Fibroblast of skin of back (primary cell): ENCODE measurements at regions not wholly inside any gene's neighbourhood (a gene's known extent, or its start where the extent isn't known, plus 50 kb on each side); places are given as distances from the start of the nearest gene placed in this dataset.
"Not testable (repeated sequence)": the region's sequence is repeated elsewhere in the genome, so short reads cannot be mapped to it uniquely, and the experiment has no call there.

Experiments used
- DNase-seq: peaks from one replicate; pipeline ENCODE4 v3.0.0-alpha.2; 2013

- DNase-seq, result peak; percentile 63
These were observed 1011.3 kb upstream of the WWC1 start for GRCh38 chr5:167280111-167280510.

- DNase-seq, result no peak
These were observed 1009.5 kb upstream of the WWC1 start for GRCh38 chr5:167281925-167282324.

- no peak for DNase-seq
These were observed 1007.8 kb upstream of the WWC1 start for GRCh38 chr5:167283691-167284090.

- DNase-seq, result peak; percentile 40
These were observed 1007.1 kb upstream of the WWC1 start for GRCh38 chr5:167284222-167284890.

- DNase-seq, result no peak
These were observed 1005.9 kb upstream of the WWC1 start for GRCh38 chr5:167285591-167285990.

GRCh38 chr5:167286891-167287290 lies 1004.6 kb upstream of the WWC1 start:
- no peak for DNase-seq

- DNase-seq, result no peak
These were observed 1001.0 kb upstream of the WWC1 start for GRCh38 chr5:167290478-167290877.

- peak; percentile 93 for DNase-seq
These were observed 996.4 kb upstream of the WWC1 start for GRCh38 chr5:167294882-167295680.

- no peak for DNase-seq
These were observed 995.8 kb upstream of the WWC1 start for GRCh38 chr5:167295681-167296005.

- no peak for DNase-seq
These were observed 995.4 kb upstream of the WWC1 start for GRCh38 chr5:167296066-167296465.

GRCh38 chr5:167296661-167297060 lies 994.8 kb upstream of the WWC1 start:
- DNase-seq, result peak; percentile 70

- DNase-seq, result not testable (repeated sequence)
These were observed 991.6 kb upstream of the WWC1 start for GRCh38 chr5:167299861-167300260.

- no peak for DNase-seq
These were observed 987.9 kb upstream of the WWC1 start for GRCh38 chr5:167303582-167303981.

- DNase-seq, result no peak
These were observed 986.5 kb upstream of the WWC1 start for GRCh38 chr5:167304834-167305469.

GRCh38 chr5:167305591-167306213 lies 985.7 kb upstream of the WWC1 start:
- no peak for DNase-seq

- DNase-seq, result no peak
These were observed 984.4 kb upstream of the WWC1 start for GRCh38 chr5:167307042-167307441.

- no peak for DNase-seq
These were observed 983.0 kb upstream of the WWC1 start for GRCh38 chr5:167308466-167308865.

- DNase-seq, result no peak
These were observed 981.4 kb upstream of the WWC1 start for GRCh38 chr5:167309941-167310517.

GRCh38 chr5:167311340-167311739 lies 980.1 kb upstream of the WWC1 start:
- DNase-seq, result no peak

- no peak for DNase-seq
These were observed 979.2 kb upstream of the WWC1 start for GRCh38 chr5:167312225-167312624.

GRCh38 chr5:167315762-167316161 lies 975.7 kb upstream of the WWC1 start:
- DNase-seq, result no peak

- no peak for DNase-seq
These were observed 973.6 kb upstream of the WWC1 start for GRCh38 chr5:167317884-167318283.

GRCh38 chr5:167319243-167319642 lies 972.2 kb upstream of the WWC1 start:
- DNase-seq, result no peak
